ENCODE measurements at regions not wholly inside any gene's neighbourhood (a gene's known extent, or its start where the extent isn't known, plus 50 kb on each side); places are given as distances from the start of the nearest gene placed in this dataset.

GRCh38 chr2:58928973-58929372 lies 687.8 kb upstream of the FANCL start:
- no peaks in the 10 kb centered on the region for H3K79me2 ChIP-seq (ENCODE audit: insufficient read depth, low read length)
- H2AFZ ChIP-seq (ENCODE audit: low read length), result no peak overlapping the region
- DNase-seq (ENCODE audit: insufficient read length, low spot score, missing footprints), result no peak
- no peak overlapping the region for H3K4me2 ChIP-seq (ENCODE audit: insufficient read depth, low read length)
- no peak for TF ChIP-seq CTCF (IDR thresholded peaks at IDR 0.05; ENCODE audit: extremely low read depth, low read depth, low read length)
- no peaks in the 10 kb centered on the region for H3K36me3 ChIP-seq (ENCODE audit: insufficient read depth, low read length)
- H3K4me3 ChIP-seq (ENCODE audit: insufficient read depth, low read length), result no peak overlapping the region
- no peaks in the 10 kb centered on the region for H4K20me1 ChIP-seq (ENCODE audit: insufficient read depth, low read length)
- H3K4me1 ChIP-seq (ENCODE audit: insufficient read depth, low read length), result no peaks in the 10 kb centered on the region
- no peaks in the 10 kb centered on the region for H3K9me3 ChIP-seq (ENCODE audit: low read depth, low read length)
- H3K27me3 ChIP-seq (ENCODE audit: insufficient read depth, low read length), result no peaks in the 10 kb centered on the region
- H3K27ac ChIP-seq (ENCODE audit: low read depth, low read length), result no peak overlapping the region

GRCh38 chr2:58928391-58928790 lies 687.3 kb upstream of the FANCL start:
- Histone ChIP-seq H2AFZ (ENCODE audit: low read length) (no peak overlapping the region), H3K79me2 (ENCODE audit: insufficient read depth, low read length) (no peaks in the 10 kb centered on the region), H3K27ac (ENCODE audit: low read depth, low read length) (no peak overlapping the region), H3K4me2 (ENCODE audit: insufficient read depth, low read length) (no peak overlapping the region), H3K4me3 (ENCODE audit: insufficient read depth, low read length) (no peak overlapping the region), H4K20me1 (ENCODE audit: insufficient read depth, low read length) (no peaks in the 10 kb centered on the region), H3K9me3 (ENCODE audit: low read depth, low read length) (no peaks in the 10 kb centered on the region), H3K27me3 (ENCODE audit: insufficient read depth, low read length) (no peaks in the 10 kb centered on the region), H3K36me3 (ENCODE audit: insufficient read depth, low read length) (no peaks in the 10 kb centered on the region), H3K4me1 (ENCODE audit: insufficient read depth, low read length) (no peaks in the 10 kb centered on the region)
- TF ChIP-seq CTCF (IDR thresholded peaks at IDR 0.05; ENCODE audit: extremely low read depth, low read depth, low read length), result no peak
- DNase-seq (ENCODE audit: insufficient read length, low spot score, missing footprints), result no peak

GRCh38 chr2:58926112-58926511 lies 685.0 kb upstream of the FANCL start:
- no peak for TF ChIP-seq CTCF (IDR thresholded peaks at IDR 0.05; ENCODE audit: extremely low read depth, low read depth, low read length)
- Histone ChIP-seq H3K27me3 (ENCODE audit: insufficient read depth, low read length) (no peaks in the 10 kb centered on the region), H3K36me3 (ENCODE audit: insufficient read depth, low read length) (no peaks in the 10 kb centered on the region), H2AFZ (ENCODE audit: low read length) (no peak overlapping the region), H3K4me3 (ENCODE audit: insufficient read depth, low read length) (no peak overlapping the region), H4K20me1 (ENCODE audit: insufficient read depth, low read length) (no peaks in the 10 kb centered on the region), H3K27ac (ENCODE audit: low read depth, low read length) (no peak overlapping the region), H3K9me3 (ENCODE audit: low read depth, low read length) (no peaks in the 10 kb centered on the region), H3K4me2 (ENCODE audit: insufficient read depth, low read length) (no peak overlapping the region), H3K4me1 (ENCODE audit: insufficient read depth, low read length) (no peaks in the 10 kb centered on the region), H3K79me2 (ENCODE audit: insufficient read depth, low read length) (no peaks in the 10 kb centered on the region)
- DNase-seq (ENCODE audit: insufficient read length, low spot score, missing footprints), result no peak

GRCh38 chr2:58925676-58926081 lies 684.6 kb upstream of the FANCL start:
- no peak overlapping the region for H3K4me2 ChIP-seq (ENCODE audit: insufficient read depth, low read length)
- H3K27me3 ChIP-seq (ENCODE audit: insufficient read depth, low read length), result no peaks in the 10 kb centered on the region
- H3K36me3 ChIP-seq (ENCODE audit: insufficient read depth, low read length), result no peaks in the 10 kb centered on the region
- H3K4me3 ChIP-seq (ENCODE audit: insufficient read depth, low read length), result no peak overlapping the region
- no peak for TF ChIP-seq CTCF (IDR thresholded peaks at IDR 0.05; ENCODE audit: extremely low read depth, low read depth, low read length)
- no peak for DNase-seq (ENCODE audit: insufficient read length, low spot score, missing footprints)
- H3K9me3 ChIP-seq (ENCODE audit: low read depth, low read length), result no peaks in the 10 kb centered on the region
- H2AFZ ChIP-seq (ENCODE audit: low read length), result no peak overlapping the region
- H3K79me2 ChIP-seq (ENCODE audit: insufficient read depth, low read length), result no peaks in the 10 kb centered on the region
- H3K4me1 ChIP-seq (ENCODE audit: insufficient read depth, low read length), result no peaks in the 10 kb centered on the region
- H4K20me1 ChIP-seq (ENCODE audit: insufficient read depth, low read length), result no peaks in the 10 kb centered on the region
- H3K27ac ChIP-seq (ENCODE audit: low read depth, low read length), result no peak overlapping the region

All from osteoblast (primary cell).